ENCODE measurements at regions not wholly inside any gene's neighbourhood (a gene's known extent, or its start where the extent isn't known, plus 50 kb on each side); places are given as distances from the start of the nearest gene placed in this dataset.

GRCh38 chr5:110824936-110825441 lies 86.2 kb downstream of the SLC25A46 start:
- TF ChIP-seq CTCF (IDR thresholded peaks at IDR 0.05) (no peak), POLR2A (IDR thresholded peaks at IDR 0.05) (no peak)
